Prostate gland (tissue), 2 donors: ENCODE measurements at regions not wholly inside any gene's neighbourhood (a gene's known extent, or its start where the extent isn't known, plus 50 kb on each side); places are given as distances from the start of the nearest gene placed in this dataset.

ENCODE experiments used
- DNase-seq: peaks from one replicate; pipeline ENCODE4 v3.0.0-alpha.2; 2019; ENCODE audit warnings: low spot score
- H3K27ac ChIP-seq, 2 donors: fragments of 200-600 bp; sonication (generic); 2 replicates each; pipeline ENCODE4 v1.5.1; 2017 to 2019
- H3K27me3 ChIP-seq: fragments of 200-600 bp; sonication (generic); replicated peaks from 2 replicates; pipeline ENCODE4 v1.5.1; 2019; ENCODE audit not compliant: insufficient read depth
- H3K36me3 ChIP-seq, 2 donors: fragments of 200-600 bp; sonication (generic); 1 replicate in 1 of 2; 2 replicates in 1 of 2; pipeline versions ENCODE4 v1.5.1 to v1.8.1; 2017 to 2019
- H3K4me1 ChIP-seq: fragments of 200-600 bp; sonication (generic); replicated peaks from 2 replicates; pipeline ENCODE4 v1.5.1; 2019
- H3K4me3 ChIP-seq, 2 donors: fragments of 200-600 bp; sonication (generic); 2 replicates each; pipeline ENCODE4 v1.5.1; 2017 to 2019
- H3K9me3 ChIP-seq: fragments of 200-600 bp; sonication (generic); 2 replicates; pipeline ENCODE4 v1.5.1; 2017
- POLR2A ChIP-seq: fragments of 450-650 bp; IDR thresholded peaks from one replicate; pipeline ENCODE4 v1.6.1; 2016; ENCODE audit warnings: antibody characterized with exemption, mild to moderate bottlenecking
- POLR2AphosphoS5 ChIP-seq: sonication (generic); formaldehyde crosslinking; IDR thresholded peaks from one replicate; pipeline ENCODE4 v1.6.1; 2017; ENCODE audit warnings: antibody characterized with exemption
- WGBS: methylation state at CpG from one replicate; pipeline ENCODE4 v1.1.5; 2018; 5-methylcytosine and 5-hydroxymethylcytosine counted together
- intact Hi-C: fragments of 100-400 bp; cut with DNase I; formaldehyde crosslinking; loops from one replicate; pipeline ENCODE4 v1.14.2; 2022
- TF ChIP-seq, protein P1 (sequence below), 4 experiments: fragments of 200-600 bp in 2 of 4; fragments of 450-650 bp in 2 of 4; sonication (generic) in 2 of 4; IDR thresholded peaks; 1 replicate in 3 of 4; 2 replicates in 1 of 4; pipeline ENCODE4 v1.5.1; 2016 to 2019; ENCODE audit warnings: antibody characterized with exemption in 4 of 4, mild to moderate bottlenecking in 2 of 4, moderate library complexity in 2 of 4

DNA sequence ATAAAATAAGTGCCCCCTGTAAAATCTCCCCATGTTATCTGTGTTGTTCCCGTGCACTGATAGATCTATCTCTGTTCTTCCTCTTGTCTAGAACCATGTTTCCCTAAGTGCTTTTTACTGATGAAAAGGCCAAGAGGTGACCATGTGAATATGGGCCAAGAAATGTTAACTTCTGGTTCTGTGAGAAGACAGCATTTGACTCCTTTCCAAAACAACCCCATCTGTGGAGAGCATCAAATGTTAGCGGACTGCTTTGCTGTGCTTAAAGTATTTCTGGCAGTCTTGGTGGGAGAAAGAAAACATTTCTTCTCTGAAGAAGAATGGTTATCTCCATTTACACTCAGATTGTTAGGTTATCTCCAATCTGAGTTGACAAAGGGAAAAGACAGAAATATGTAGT, 58.6 kb upstream of the GUCY1A2 start:
- Histone ChIP-seq H3K27me3 (no peaks in the 10 kb centered on the region), H3K36me3 (no peaks in the 10 kb centered on the region), H3K4me1 (no peaks in the 10 kb centered on the region), H3K9me3 (no peaks in the 10 kb centered on the region), H3K27ac (no peak overlapping the region), H3K4me3 (no peak overlapping the region)
- 67% methylated on average over 2 of the region's 2 CpGs for WGBS
- no peak for TF ChIP-seq POLR2AphosphoS5
- TF ChIP-seq, protein P1, sequence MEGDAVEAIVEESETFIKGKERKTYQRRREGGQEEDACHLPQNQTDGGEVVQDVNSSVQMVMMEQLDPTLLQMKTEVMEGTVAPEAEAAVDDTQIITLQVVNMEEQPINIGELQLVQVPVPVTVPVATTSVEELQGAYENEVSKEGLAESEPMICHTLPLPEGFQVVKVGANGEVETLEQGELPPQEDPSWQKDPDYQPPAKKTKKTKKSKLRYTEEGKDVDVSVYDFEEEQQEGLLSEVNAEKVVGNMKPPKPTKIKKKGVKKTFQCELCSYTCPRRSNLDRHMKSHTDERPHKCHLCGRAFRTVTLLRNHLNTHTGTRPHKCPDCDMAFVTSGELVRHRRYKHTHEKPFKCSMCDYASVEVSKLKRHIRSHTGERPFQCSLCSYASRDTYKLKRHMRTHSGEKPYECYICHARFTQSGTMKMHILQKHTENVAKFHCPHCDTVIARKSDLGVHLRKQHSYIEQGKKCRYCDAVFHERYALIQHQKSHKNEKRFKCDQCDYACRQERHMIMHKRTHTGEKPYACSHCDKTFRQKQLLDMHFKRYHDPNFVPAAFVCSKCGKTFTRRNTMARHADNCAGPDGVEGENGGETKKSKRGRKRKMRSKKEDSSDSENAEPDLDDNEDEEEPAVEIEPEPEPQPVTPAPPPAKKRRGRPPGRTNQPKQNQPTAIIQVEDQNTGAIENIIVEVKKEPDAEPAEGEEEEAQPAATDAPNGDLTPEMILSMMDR (IDR thresholded peaks at IDR 0.05), result no peak
- no peak for TF ChIP-seq POLR2A
- no peak for DNase-seq
- intact Hi-C loops, result no loop called here

DNA sequence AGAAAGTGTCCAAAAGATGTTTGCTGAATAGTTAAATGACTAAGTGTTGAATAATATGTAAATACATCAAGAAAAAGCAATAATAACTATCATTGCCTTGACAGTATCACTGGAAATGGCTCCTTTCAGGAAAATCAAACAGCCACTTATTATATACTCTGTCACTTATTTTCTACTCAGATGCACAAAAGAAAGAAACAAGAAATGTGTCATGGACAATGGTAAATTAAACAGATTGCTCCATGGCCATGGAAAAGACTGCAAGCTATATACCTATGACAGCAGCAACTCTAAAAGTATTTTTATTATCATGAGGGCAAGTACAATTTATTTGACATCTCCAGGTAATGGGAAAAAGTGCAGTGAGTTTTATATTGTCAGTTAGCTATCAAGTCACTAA, 52.9 kb upstream of the GUCY1A2 start:
- no peak overlapping the region for H3K4me3 ChIP-seq
- H3K27ac ChIP-seq, result no peak overlapping the region
- TF ChIP-seq POLR2AphosphoS5, result no peak
- TF ChIP-seq, protein P1 (IDR thresholded peaks at IDR 0.05), result no peak
- no peaks in the 10 kb centered on the region for H3K4me1 ChIP-seq
- no peaks in the 10 kb centered on the region for H3K9me3 ChIP-seq
- intact Hi-C loops, result no loop called here
- no peak for DNase-seq
- no peaks in the 10 kb centered on the region for H3K27me3 ChIP-seq
- no peaks in the 10 kb centered on the region for H3K36me3 ChIP-seq
